A673 (cell line): ENCODE measurements at regions not wholly inside any gene's neighbourhood (a gene's known extent, or its start where the extent isn't known, plus 50 kb on each side); places are given as distances from the start of the nearest gene placed in this dataset.

ENCODE experiments used
- BruUV-seq: library from RNA; stranded (reverse); fragments of 400-500 nt; replicated peaks from 2 replicates; lab custom pipeline; 2021; lab: Mats Ljungman, UMichigan
- CTCF ChIA-PET: fragments of 300-600 bp; sonication (Branson Sonifier 250); formaldehyde crosslinking; loops from one replicate; lab custom pipeline; 2022; ENCODE audit warnings: antibody characterized with exemption; lab: Charles Lee
- POLR2A ChIA-PET: fragments of 300-600 bp; sonication (Branson Sonifier 250); formaldehyde crosslinking; loops from one replicate; lab custom pipeline; 2022; ENCODE audit warnings: antibody characterized with exemption; ENCODE audit not compliant: low non-redundant PET; lab: Charles Lee
- DNase-seq: peaks from one replicate; pipeline ENCODE4 v3.0.0-alpha.2; 2015; ENCODE audit warnings: low spot score
- H3K27ac ChIP-seq: fragments of 200-600 bp; sonication (generic); 2 replicates; pipeline ENCODE4 v1.5.1; 2016; ENCODE audit warnings: mixed run types, low read depth, mild to moderate bottlenecking, mixed read lengths, antibody characterized with exemption, low read length; ENCODE audit not compliant: poor library complexity, severe bottlenecking
- H3K27me3 ChIP-seq: fragments of 200-600 bp; sonication (generic); replicated peaks from 2 replicates; pipeline ENCODE4 v1.6.1; 2017; ENCODE audit warnings: mixed run types, low read depth, mild to moderate bottlenecking, mixed read lengths, antibody characterized with exemption, low read length; ENCODE audit not compliant: insufficient read depth, poor library complexity
- H3K36me3 ChIP-seq: fragments of 200-600 bp; sonication (generic); 2 replicates; pipeline ENCODE4 v1.6.1; 2016; ENCODE audit warnings: mixed run types, mild to moderate bottlenecking, mixed read lengths, antibody characterized with exemption, low read length; ENCODE audit not compliant: insufficient read depth, poor library complexity, severe bottlenecking
- H3K4me1 ChIP-seq: fragments of 200-600 bp; sonication (generic); 2 replicates; pipeline ENCODE4 v1.6.1; 2017; ENCODE audit warnings: mixed run types, mild to moderate bottlenecking, mixed read lengths, antibody characterized with exemption, low read length; ENCODE audit not compliant: insufficient read depth, poor library complexity, severe bottlenecking
- H3K4me3 ChIP-seq: fragments of 200-600 bp; sonication (generic); 2 replicates; pipeline ENCODE4 v1.5.1; 2016; ENCODE audit warnings: low read depth, mixed run types, mild to moderate bottlenecking, mixed read lengths, low read length; ENCODE audit not compliant: poor library complexity, severe bottlenecking
- H3K9me3 ChIP-seq: fragments of 200-600 bp; sonication (generic); 2 replicates; pipeline ENCODE4 v1.6.1; 2016; ENCODE audit warnings: mixed run types, low read depth, mild to moderate bottlenecking, mixed read lengths, antibody characterized with exemption, low read length; ENCODE audit not compliant: poor library complexity, severe bottlenecking
- EZH2 ChIP-seq: fragments of 200-600 bp; sonication (generic); IDR thresholded peaks from 2 replicates; pipeline ENCODE4 v1.6.1; 2017; ENCODE audit warnings: borderline replicate concordance, low read depth, mild to moderate bottlenecking, mixed read lengths, antibody characterized with exemption, low read length; ENCODE audit not compliant: poor library complexity, severe bottlenecking
- intact Hi-C: fragments of 100-400 bp; cut with micrococcal nuclease; formaldehyde crosslinking; loops from one replicate; pipeline ENCODE4 v1.10.0; 2022; ENCODE audit not compliant: unreplicated experiment
- TF ChIP-seq, protein P1 (sequence below): fragments of 300-800, 200-600 bp; sonication (generic); conservative IDR thresholded peaks from 2 replicates; pipeline ENCODE4 v1.5.1; 2017; ENCODE audit warnings: low read depth, mild to moderate bottlenecking, antibody characterized with exemption, low read length, moderate library complexity, mixed read lengths

DNA sequence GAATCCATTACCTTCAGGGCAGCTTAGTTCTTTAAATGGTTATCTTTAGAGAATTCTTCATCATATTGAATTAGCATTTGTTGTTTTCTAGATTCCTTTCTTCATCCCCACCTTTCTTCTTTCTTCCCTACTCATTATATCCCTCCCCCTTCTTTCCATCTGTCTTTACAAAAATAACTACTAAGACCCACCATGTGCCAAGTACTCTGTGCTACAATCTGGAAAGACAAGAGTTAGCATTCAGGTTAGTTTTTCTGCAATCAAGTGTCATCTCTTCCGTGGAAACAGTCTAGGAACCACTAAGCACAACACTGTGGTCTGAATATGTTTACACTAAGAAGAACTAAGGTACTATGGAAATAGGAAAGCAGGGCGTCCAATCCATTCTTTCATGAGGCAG, 897.4 kb upstream of the TENM4 start:
- BruUV-seq = no TSS peak
- POLR2A ChIA-PET = no interaction called here
- no peaks in the 10 kb centered on the region for H3K27me3 ChIP-seq
- TF ChIP-seq, protein P1, sequence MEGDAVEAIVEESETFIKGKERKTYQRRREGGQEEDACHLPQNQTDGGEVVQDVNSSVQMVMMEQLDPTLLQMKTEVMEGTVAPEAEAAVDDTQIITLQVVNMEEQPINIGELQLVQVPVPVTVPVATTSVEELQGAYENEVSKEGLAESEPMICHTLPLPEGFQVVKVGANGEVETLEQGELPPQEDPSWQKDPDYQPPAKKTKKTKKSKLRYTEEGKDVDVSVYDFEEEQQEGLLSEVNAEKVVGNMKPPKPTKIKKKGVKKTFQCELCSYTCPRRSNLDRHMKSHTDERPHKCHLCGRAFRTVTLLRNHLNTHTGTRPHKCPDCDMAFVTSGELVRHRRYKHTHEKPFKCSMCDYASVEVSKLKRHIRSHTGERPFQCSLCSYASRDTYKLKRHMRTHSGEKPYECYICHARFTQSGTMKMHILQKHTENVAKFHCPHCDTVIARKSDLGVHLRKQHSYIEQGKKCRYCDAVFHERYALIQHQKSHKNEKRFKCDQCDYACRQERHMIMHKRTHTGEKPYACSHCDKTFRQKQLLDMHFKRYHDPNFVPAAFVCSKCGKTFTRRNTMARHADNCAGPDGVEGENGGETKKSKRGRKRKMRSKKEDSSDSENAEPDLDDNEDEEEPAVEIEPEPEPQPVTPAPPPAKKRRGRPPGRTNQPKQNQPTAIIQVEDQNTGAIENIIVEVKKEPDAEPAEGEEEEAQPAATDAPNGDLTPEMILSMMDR = no peak
- no peak for TF ChIP-seq EZH2
- H3K36me3 ChIP-seq = no peaks in the 10 kb centered on the region
- no peaks in the 10 kb centered on the region for H3K4me1 ChIP-seq
- intact Hi-C loops = no loop called here
- no peak for DNase-seq
- no peak overlapping the region for H3K4me3 ChIP-seq
- CTCF ChIA-PET = no interaction called here
- H3K27ac ChIP-seq = no peak overlapping the region
- no peaks in the 10 kb centered on the region for H3K9me3 ChIP-seq

DNA sequence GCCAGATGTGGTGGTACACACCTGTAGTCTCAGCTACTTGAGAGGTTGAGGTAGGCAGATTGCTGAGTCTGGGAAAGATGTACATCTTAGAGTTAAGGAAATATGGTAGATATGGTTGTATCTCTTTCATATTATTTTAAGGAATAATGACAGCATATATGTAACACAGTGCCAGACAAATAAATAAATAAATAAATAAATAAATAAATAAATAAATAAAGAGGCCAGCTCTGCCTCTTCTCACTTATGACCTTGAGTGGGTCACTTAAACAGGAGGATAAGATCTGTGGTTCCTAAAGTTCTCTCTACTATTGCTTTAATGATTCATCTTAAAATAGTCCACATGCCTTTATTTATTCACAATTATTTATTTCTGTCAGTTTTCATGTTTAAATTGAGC, 890.9 kb upstream of the TENM4 start:
- ChIA-PET CTCF (no interaction called here), POLR2A (no interaction called here)
- no peaks in the 10 kb centered on the region for H3K9me3 ChIP-seq
- H3K4me3 ChIP-seq = no peak overlapping the region
- no TSS peak for BruUV-seq
- no peaks in the 10 kb centered on the region for H3K27me3 ChIP-seq
- no peaks in the 10 kb centered on the region for H3K36me3 ChIP-seq
- intact Hi-C loops = no loop called here
- no peak for TF ChIP-seq EZH2
- TF ChIP-seq, protein P1 = no peak
- peaks cover 8% of the 10 kb centered on the region for H3K4me1 ChIP-seq
- DNase-seq = no peak
- no peak overlapping the region for H3K27ac ChIP-seq

DNA sequence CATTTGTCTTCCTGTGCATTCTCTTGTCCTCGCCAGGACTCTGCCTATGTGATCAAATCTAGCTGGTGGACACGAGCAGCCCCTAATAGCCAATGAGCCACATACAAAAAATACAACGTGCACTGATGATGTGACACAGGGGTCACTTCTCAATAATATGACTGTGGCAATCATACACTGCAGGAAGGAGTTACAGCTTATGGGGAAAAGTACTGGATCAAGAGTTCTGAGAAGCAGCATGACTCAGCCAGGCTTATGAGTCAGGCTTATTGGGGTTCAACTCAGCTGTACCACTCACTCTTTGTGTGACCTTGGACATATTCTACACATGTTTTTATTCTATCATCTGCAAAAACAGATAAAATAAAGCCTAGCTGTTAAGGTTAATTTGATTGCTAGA, 889.4 kb upstream of the TENM4 start:
- no peaks in the 10 kb centered on the region for H3K27me3 ChIP-seq
- H3K9me3 ChIP-seq = no peaks in the 10 kb centered on the region
- intact Hi-C loops = no loop called here
- CTCF ChIA-PET = no interaction called here
- TF ChIP-seq, protein P1 = no peak
- TF ChIP-seq EZH2 = no peak
- H3K27ac ChIP-seq = no peak overlapping the region
- H3K36me3 ChIP-seq = no peaks in the 10 kb centered on the region
- no peak overlapping the region for H3K4me3 ChIP-seq
- DNase-seq = no peak
- no TSS peak for BruUV-seq
- POLR2A ChIA-PET = no interaction called here
- peaks cover 8% of the 10 kb centered on the region for H3K4me1 ChIP-seq
